Epithelial cell of prostate (primary cell): ENCODE measurements at regions not wholly inside any gene's neighbourhood (a gene's known extent, or its start where the extent isn't known, plus 50 kb on each side); places are given as distances from the start of the nearest gene placed in this dataset.
"Not testable (repeated sequence)": the region's sequence is repeated elsewhere in the genome, so short reads cannot be mapped to it uniquely, and the experiment has no call there.

Experiments
- DNase-seq: peaks from one replicate; pipeline ENCODE4 v3.0.0-alpha.2; 2011; ENCODE audit warnings: low read depth, low spot score
- H3K27ac ChIP-seq: fragments of 450-650 bp; 2 replicates; pipeline ENCODE4 v1.5.1; 2017; ENCODE audit warnings: mild to moderate bottlenecking

GRCh38 chr12:111250251-111250881 is 118.5 kb downstream of the PHETA1 start:
- no peak for DNase-seq
- no peak overlapping the region for H3K27ac ChIP-seq

GRCh38 chr12:111249757-111250156 is 119.1 kb downstream of the PHETA1 start:
- H3K27ac ChIP-seq = no peak overlapping the region
- DNase-seq = no peak

GRCh38 chr12:111249018-111249370 is 119.9 kb downstream of the PHETA1 start:
- no peak for DNase-seq
- H3K27ac ChIP-seq = no peak overlapping the region

- DNase-seq = no peak
- H3K27ac ChIP-seq = no peak overlapping the region
These were observed 120.5 kb downstream of the PHETA1 start for GRCh38 chr12:111248236-111249017.

GRCh38 chr12:111247083-111247783 is 121.7 kb downstream of the PHETA1 start:
- DNase-seq = no peak

GRCh38 chr12:111246477-111247011 is 122.4 kb downstream of the PHETA1 start:
- no peak overlapping the region for H3K27ac ChIP-seq
- no peak for DNase-seq

More at GRCh38 chr12:111247083-111247783, 121.7 kb downstream of the PHETA1 start:
- no peak overlapping the region for H3K27ac ChIP-seq

- H3K27ac ChIP-seq = no peak overlapping the region
These were observed 123.0 kb downstream of the PHETA1 start for GRCh38 chr12:111245701-111246476.

GRCh38 chr12:111244673-111245072 is 124.2 kb downstream of the PHETA1 start:
- no peak for DNase-seq
- H3K27ac ChIP-seq = no peak overlapping the region

More at GRCh38 chr12:111245701-111246476, 123.0 kb downstream of the PHETA1 start:
- no peak for DNase-seq

GRCh38 chr12:111242817-111243216 is 126.1 kb downstream of the PHETA1 start:
- not testable (repeated sequence) for DNase-seq, H3K27ac ChIP-seq

GRCh38 chr12:111242184-111242583 is 126.7 kb downstream of the PHETA1 start:
- no peak for DNase-seq
- H3K27ac ChIP-seq = no peak overlapping the region

- DNase-seq = no peak
- H3K27ac ChIP-seq = no peak overlapping the region
These were observed 128.5 kb downstream of the PHETA1 start for GRCh38 chr12:111240374-111240773.

GRCh38 chr12:111239235-111239634 is 129.7 kb downstream of the PHETA1 start:
- no peak for DNase-seq
- no peak overlapping the region for H3K27ac ChIP-seq

GRCh38 chr12:111238075-111238734 is 130.7 kb downstream of the PHETA1 start:
- no peak for DNase-seq
- no peak overlapping the region for H3K27ac ChIP-seq

- H3K27ac ChIP-seq, DNase-seq: not testable (repeated sequence)
These were observed 134.4 kb downstream of the PHETA1 start for GRCh38 chr12:111234491-111234890.

- H3K27ac ChIP-seq = no peak overlapping the region
- DNase-seq = no peak
These were observed 135.1 kb downstream of the PHETA1 start for GRCh38 chr12:111233786-111234185.

GRCh38 chr12:111230649-111231048 is 138.2 kb downstream of the PHETA1 start:
- H3K27ac ChIP-seq = no peak overlapping the region
- no peak for DNase-seq

- H3K27ac ChIP-seq = no peak overlapping the region
- no peak for DNase-seq
These were observed 139.8 kb downstream of the PHETA1 start for GRCh38 chr12:111228916-111229666.

- DNase-seq = no peak
- no peak overlapping the region for H3K27ac ChIP-seq
These were observed 141.1 kb downstream of the PHETA1 start for GRCh38 chr12:111227476-111228420.
